Natural killer cell (primary cell): ENCODE measurements at regions not wholly inside any gene's neighbourhood (a gene's known extent, or its start where the extent isn't known, plus 50 kb on each side); places are given as distances from the start of the nearest gene placed in this dataset.

Source experiments
- ATAC-seq, 3 donors: fragments of 150-1000 bp in 2 of 3; fragments of 200-7000 bp in 1 of 3; cut with Tn5 transposase; 1 replicate in 1 of 3; 2 replicates in 2 of 3; pipeline ENCODE4 v1.10.0; 2021; ENCODE audit warnings: mild to moderate bottlenecking in 2 of 3, moderate library complexity in 2 of 3
- DNase-seq, 2 donors: peaks; one replicate each; pipeline versions ENCODE4 v3.0.0 to v3.0.0-alpha.2; 2013 to 2021; ENCODE audit warnings: mixed read lengths in 1 of 2
- H3K27ac ChIP-seq: one replicate; pipeline ENCODE4 v1.5.1; 2013; ENCODE audit warnings: mild to moderate bottlenecking, low read length
- H3K27me3 ChIP-seq: one replicate; pipeline ENCODE4 v1.6.1; 2013; ENCODE audit warnings: low read length; ENCODE audit not compliant: control insufficient read depth, insufficient read depth
- H3K36me3 ChIP-seq: one replicate; pipeline ENCODE4 v1.6.1; 2013; ENCODE audit warnings: low read length; ENCODE audit not compliant: control insufficient read depth, insufficient read depth
- H3K4me1 ChIP-seq: one replicate; pipeline ENCODE4 v1.6.1; 2013; ENCODE audit warnings: low read length; ENCODE audit not compliant: control insufficient read depth, insufficient read depth
- H3K4me3 ChIP-seq: one replicate; pipeline ENCODE4 v1.5.1; 2013; ENCODE audit warnings: low read length
- H3K9me3 ChIP-seq: one replicate; pipeline ENCODE4 v1.6.1; 2013; ENCODE audit warnings: low read length; ENCODE audit not compliant: control insufficient read depth, insufficient read depth
- H3K27ac Mint-ChIP-seq, 2 donors: one replicate each; pipeline ENCODE4 v1.8.0; 2022; ENCODE audit warnings: mild to moderate bottlenecking in 2 of 2, mixed read lengths in 2 of 2, moderate library complexity in 1 of 2
- H3K27me3 Mint-ChIP-seq, 2 donors: one replicate each; pipeline ENCODE4 v1.8.0; 2022; ENCODE audit warnings: low read depth in 2 of 2, mixed read lengths in 2 of 2
- H3K36me3 Mint-ChIP-seq: one replicate; pipeline ENCODE4 v1.8.0; 2022; ENCODE audit warnings: mixed read lengths
- H3K4me1 Mint-ChIP-seq, 2 donors: one replicate each; pipeline ENCODE4 v1.8.0; 2022; ENCODE audit warnings: mixed read lengths in 2 of 2
- H3K4me3 Mint-ChIP-seq: one replicate; pipeline ENCODE4 v1.8.0; 2022; ENCODE audit warnings: mild to moderate bottlenecking, moderate library complexity, mixed read lengths
- H3K9me3 Mint-ChIP-seq, 2 donors: one replicate each; pipeline ENCODE4 v1.8.0; 2022; ENCODE audit warnings: mixed read lengths in 2 of 2
- CTCF ChIP-seq: fragments of 200-600 bp; IDR thresholded peaks from one replicate; pipeline ENCODE4 v1.8.0; 2022; ENCODE audit warnings: antibody characterized with exemption
- WGBS: methylation state at CpG from one replicate; pipeline ENCODE4 v1.1.7; 2013; ENCODE audit warnings: missing lambda C conversion rate; ENCODE audit not compliant: insufficient coverage; 5-methylcytosine and 5-hydroxymethylcytosine counted together
- intact Hi-C: fragments of 100-400 bp; cut with micrococcal nuclease; formaldehyde crosslinking; loops from one replicate; pipeline ENCODE4 v1.14.2; 2022

GRCh38 chr22:26763633-26764361 lies 106.4 kb downstream of the MIAT start:
- H3K4me1 ChIP-seq = peaks cover 6% of the 10 kb centered on the region
- no peak overlapping the region for H3K4me3 Mint-ChIP-seq
- H3K27ac Mint-ChIP-seq = no peak overlapping the region
- H3K27me3 ChIP-seq = no peaks in the 10 kb centered on the region
- intact Hi-C loops = no loop called here
- DNase-seq (no peak), ATAC-seq (no peak)
- no peaks in the 10 kb centered on the region for H3K9me3 Mint-ChIP-seq
- no peaks in the 10 kb centered on the region for H3K9me3 ChIP-seq
- no peaks in the 10 kb centered on the region for H3K27me3 Mint-ChIP-seq
- no peak overlapping the region for H3K27ac ChIP-seq
- H3K36me3 Mint-ChIP-seq = no peaks in the 10 kb centered on the region
- no peak overlapping the region for H3K4me3 ChIP-seq
- H3K36me3 ChIP-seq = no peaks in the 10 kb centered on the region
- 96% methylated on average over 16 of the region's 16 CpGs for whole genome bisulfite sequencing
- peaks cover 26 to 42% of the 10 kb centered on the region in 2 donors for H3K4me1 Mint-ChIP-seq
- no peak for TF ChIP-seq CTCF

GRCh38 chr22:26766510-26767350 lies 109.3 kb downstream of the MIAT start:
- WGBS = 57% methylated on average over 19 of the region's 19 CpGs
- Mint-ChIP-seq H3K27ac (no peak overlapping the region), H3K4me1 (peaks cover 28 to 38% of the 10 kb centered on the region in 2 donors), H3K4me3 (peak overlapping the region; percentile 13), H3K27me3 (no peaks in the 10 kb centered on the region), H3K9me3 (no peaks in the 10 kb centered on the region), H3K36me3 (no peaks in the 10 kb centered on the region)
- DNase-seq = no peak
- no peak overlapping the region for H3K4me3 ChIP-seq
- H3K27ac ChIP-seq = no peak overlapping the region
- H3K36me3 ChIP-seq = no peaks in the 10 kb centered on the region
- no peak for ATAC-seq
- no peak for TF ChIP-seq CTCF
- intact Hi-C loops = no loop called here
- no peaks in the 10 kb centered on the region for H3K27me3 ChIP-seq
- peaks cover 6% of the 10 kb centered on the region for H3K4me1 ChIP-seq
- no peaks in the 10 kb centered on the region for H3K9me3 ChIP-seq

- ATAC-seq (no peak), DNase-seq (no peak)
- Histone ChIP-seq H3K9me3 (no peaks in the 10 kb centered on the region), H3K36me3 (no peaks in the 10 kb centered on the region), H3K4me1 (peaks cover 6% of the 10 kb centered on the region), H3K27ac (no peak overlapping the region), H3K4me3 (no peak overlapping the region), H3K27me3 (no peaks in the 10 kb centered on the region)
- Mint-ChIP-seq H3K9me3 (no peaks in the 10 kb centered on the region), H3K4me1 (peaks cover 28 to 38% of the 10 kb centered on the region in 2 donors), H3K36me3 (no peaks in the 10 kb centered on the region), H3K27me3 (no peaks in the 10 kb centered on the region), H3K4me3 (peak overlapping the region; percentile 13), H3K27ac (no peak overlapping the region)
- no peak for TF ChIP-seq CTCF
- 94% methylated on average over 15 of the region's 15 CpGs for WGBS
- intact Hi-C loops = no loop called here
Observed at GRCh38 chr22:26767351-26768155, 110.2 kb downstream of the MIAT start.
